Left cardiac atrium (tissue), 4 donors: ENCODE measurements at regions not wholly inside any gene's neighbourhood (a gene's known extent, or its start where the extent isn't known, plus 50 kb on each side); places are given as distances from the start of the nearest gene placed in this dataset.
A peak's percentile ranks its signal among the peaks of the same experiment; 100 is the strongest.

Experiments
- ATAC-seq, 2 donors: fragments of 200-7000 bp; cut with Tn5 transposase; one replicate each; pipeline ENCODE4 v1.9.1; 2020; ENCODE audit warnings: mild to moderate bottlenecking in 2 of 2, moderate library complexity in 2 of 2
- DNase-seq: peaks from one replicate; pipeline ENCODE4 v3.0.0-alpha.2; 2020
- intact Hi-C, 2 donors: fragments of 100-400 bp; cut with DNase I; formaldehyde crosslinking; loops; one replicate each; pipeline versions ENCODE4 v1.14.1 to v1.15.1; 2022 to 2023
- donor health status: DM: no; HTN: yes; CAD: no.
- donor health status: DM: no; HTN: yes; CAD: no; lungs with severe emphysema.
- donor health status: DM: yes; HTN: yes; CAD: no.
- donor health status: Dilated cardiomyopathy.

GRCh38 chr3:13135251-13135810 lies 62.1 kb upstream of the IQSEC1 start:
- ATAC-seq (peak in 1 of 2 donors; percentile 43), DNase-seq (no peak)
- intact Hi-C loops, result no loop called here

DNA sequence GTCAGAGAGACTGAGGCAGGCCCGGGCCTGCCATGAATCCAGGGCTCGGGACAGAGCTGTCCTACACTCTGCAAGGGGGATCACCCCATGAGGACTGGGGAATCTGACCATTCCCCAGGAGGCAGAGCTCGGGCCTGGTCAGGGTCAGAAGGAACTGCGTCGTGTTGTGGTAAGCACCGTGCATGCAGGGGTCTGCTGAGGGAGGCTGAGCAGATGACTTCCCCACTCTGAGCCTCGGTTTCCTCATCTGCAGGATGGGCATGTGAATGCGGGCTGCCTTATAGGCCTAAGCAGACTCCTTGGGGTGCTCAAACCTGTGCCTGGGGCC lies 61.6 kb upstream of the IQSEC1 start:
- ATAC-seq (no peak), DNase-seq (no peak)
- intact Hi-C loops, result no loop called here

DNA sequence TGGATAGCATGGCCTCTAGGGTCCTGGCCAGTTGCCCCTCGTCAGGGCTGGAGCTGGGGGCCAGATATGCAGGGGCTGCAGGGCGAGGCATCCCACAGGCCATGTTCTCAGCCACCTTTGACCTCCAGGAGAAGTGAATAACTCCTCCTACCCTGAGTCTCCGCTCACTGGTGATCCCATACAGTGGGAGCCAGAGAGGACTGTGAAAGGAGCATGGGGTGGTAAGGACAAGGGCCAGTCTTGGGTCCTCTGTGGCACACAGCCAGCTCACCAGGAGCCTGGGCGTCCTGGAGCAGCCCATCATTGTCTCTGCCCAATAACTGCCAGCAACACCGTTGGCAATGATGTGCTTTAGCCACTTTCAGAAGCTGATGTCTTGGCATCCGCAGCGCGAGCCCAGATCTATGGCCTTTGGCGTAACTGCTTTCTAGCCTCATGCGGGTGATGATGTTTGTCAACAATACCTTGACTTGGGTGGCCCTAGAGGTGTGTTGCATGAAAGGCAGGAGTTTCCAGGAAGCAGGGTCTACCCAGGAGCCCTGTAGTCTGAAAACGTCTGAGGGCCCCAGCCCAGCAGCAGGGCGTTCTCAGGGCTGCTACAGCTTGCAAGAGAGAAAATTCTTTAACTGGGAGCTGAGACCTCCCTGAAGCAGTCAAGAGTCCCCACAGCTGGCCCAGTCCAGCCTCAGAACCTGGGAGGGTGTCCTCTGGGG lies 61.1 kb upstream of the IQSEC1 start:
- DNase-seq (no peak), ATAC-seq (no peak)
- intact Hi-C loops, result no loop called here

DNA sequence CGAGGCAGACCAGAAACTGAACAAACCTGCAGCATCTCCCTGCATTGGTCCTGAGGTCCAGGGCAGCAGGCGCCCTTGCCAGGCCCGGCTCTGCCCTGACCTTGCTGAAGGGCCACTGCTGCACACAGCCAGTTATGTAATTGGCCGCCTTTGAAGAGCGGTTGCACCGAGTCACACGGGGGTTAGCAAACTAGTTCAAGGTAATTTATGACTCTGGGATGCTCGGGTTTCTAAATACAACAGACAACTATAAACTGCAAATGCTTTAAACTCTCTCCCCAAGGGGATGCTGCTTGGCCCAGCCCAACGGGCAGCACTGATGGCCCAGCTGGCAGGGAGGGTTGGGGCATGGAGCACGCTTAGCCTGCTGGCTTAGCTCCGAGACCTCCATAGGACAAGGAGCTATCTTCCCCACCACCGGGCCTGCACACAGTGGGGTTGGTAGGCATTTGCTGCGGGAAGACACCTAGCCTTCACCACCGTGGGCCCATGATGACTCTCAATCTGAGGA lies 60.3 kb upstream of the IQSEC1 start:
- ATAC-seq (no peak), DNase-seq (no peak)
- intact Hi-C loops, result no loop called here

- DNase-seq (no peak), ATAC-seq (no peak)
- intact Hi-C loops, result no loop called here
Measured at GRCh38 chr3:13132731-13133410, 59.6 kb upstream of the IQSEC1 start.

DNA sequence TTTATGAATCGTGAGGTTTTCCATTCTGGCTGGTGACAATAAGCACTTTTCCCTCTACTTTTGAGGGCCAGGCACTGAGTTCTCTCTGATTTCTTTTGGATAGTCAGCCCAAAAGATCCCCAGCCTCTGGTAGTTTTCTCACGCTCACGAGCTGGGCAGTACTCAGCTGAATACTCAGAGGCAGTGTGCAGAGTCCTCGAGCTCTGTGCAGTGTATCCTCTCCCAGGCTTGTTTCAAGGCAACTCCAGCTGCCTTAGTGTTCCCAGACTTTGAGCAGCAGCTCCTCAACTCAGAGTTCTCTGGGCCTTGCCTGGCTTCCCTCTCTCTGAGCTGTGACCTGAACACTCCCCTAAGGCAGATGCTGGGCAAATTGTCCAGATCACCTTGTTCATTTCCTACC lies 59.1 kb upstream of the IQSEC1 start:
- intact Hi-C loops, result no loop called here
- ATAC-seq (no peak), DNase-seq (no peak)

DNA sequence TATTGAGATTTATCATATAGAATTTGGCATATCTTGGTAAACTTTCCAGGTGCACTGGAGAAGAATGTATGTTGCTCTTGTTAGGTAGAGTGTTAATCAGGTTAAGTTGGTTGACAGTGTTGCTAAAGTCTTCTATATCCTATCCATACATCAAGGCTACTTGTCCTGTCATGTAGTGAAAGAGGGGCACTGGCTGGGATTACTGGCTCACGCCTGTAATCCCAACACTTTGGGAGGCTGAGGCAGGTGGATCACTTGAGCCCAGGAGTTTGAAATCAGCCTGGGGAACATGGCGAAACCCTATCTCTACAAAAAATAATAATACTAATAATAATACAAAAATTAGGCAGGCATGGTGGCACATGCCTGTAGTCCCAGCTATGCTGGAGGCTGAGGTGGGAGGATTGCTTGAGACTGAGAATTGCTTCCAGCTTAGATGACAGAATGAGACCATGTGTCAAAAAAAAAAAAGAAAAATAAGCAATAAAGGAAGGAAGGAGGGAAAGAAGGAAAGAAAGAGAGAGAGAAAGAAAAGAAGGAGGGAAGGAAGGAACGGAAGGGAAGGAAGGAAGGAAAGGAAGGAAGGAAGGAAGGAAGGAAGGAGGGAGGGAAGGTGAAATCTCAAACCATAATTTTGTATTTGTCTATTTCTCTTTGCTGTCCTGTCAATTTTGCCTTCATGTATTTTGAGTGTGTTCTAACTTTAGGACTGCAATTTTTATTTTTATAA lies 57.4 kb upstream of the IQSEC1 start:
- no peak for DNase-seq
- no peak for ATAC-seq
- intact Hi-C loops, result no loop called here

DNA sequence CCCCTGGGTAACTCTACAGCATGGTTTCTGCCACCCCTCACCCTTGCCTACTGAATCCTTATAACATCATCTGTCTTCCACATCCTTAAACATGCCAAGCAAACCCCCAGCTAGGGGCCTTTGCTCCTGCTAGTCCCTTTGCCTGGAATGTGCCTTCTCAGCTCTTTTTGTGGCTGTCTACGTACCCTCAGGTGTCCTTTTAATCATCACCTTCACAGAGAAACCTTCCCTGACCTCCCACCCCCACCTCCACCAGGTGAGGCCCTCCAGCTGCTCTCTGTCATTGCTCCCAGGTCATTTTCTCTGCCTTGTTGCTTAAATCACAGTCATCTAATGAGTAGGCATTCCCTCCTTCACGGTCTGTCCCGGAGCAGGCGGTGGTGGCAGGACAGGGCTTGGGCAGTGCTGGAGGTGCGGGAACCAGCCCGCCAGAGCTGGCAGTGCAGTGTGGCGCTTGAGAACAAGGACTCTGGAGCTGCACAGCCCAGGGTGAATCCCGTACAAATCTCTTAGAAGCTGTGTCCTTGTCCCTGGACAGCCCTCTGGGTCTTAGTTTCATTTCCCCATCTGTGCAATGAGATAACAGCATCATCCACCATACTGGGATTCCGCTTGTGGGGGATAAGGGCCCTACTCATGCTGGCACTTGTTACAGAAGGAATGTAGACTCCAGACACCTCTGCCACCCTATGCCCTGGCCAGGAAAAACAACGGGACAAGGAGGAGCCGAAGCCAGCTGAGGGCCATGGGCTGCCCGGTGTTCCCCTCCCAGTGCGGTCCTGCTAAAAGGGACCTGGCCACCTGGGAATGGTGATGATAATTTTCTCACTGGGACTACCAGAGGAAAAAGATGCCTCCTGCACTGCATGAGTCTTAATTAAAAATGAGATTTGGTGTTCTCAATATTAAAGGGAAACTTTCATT lies 52.1 kb upstream of the IQSEC1 start:
- intact Hi-C loops, result no loop called here
- DNase-seq (no peak), ATAC-seq (no peak)

DNA sequence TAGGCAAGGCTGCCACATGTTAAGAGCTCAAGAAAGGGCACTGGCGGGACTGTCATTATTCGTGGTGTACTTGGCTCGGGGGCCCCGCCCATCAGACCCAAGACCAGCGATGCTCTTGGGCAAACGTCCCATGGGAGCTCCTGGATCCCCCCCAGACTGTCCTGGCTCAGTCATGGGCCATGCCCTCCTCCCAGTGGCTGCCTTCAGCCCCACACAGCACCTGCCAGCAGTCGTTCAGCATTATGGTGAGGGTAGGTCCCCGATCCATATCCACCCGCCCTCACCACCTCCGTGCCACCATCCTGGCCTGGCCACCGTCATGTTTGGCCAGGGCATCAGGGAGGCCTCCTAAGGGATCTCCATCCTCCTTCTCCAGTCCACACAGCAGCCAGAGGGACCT lies 51.4 kb upstream of the IQSEC1 start:
- intact Hi-C loops, result no loop called here
- ATAC-seq (no peak), DNase-seq (no peak)

DNA sequence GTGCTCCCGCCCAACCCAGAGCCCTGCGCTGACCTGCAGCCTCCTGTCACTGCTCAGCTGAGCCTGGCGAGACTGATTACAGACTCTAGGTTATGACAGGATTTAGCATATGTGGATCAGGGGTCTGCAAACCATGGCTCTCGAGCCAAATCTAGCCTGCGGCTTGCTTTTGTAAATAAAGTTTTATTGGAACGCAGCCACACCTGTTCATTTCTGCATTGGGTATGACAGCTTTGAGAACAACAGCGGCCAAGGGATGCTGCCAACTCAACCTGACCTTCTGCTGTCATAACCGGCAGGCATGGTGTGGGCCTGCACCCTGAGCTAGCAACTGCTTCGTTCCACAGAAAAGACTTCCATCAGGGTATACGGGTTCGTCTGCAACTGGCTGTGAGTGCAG lies 50.5 kb upstream of the IQSEC1 start:
- no peak for DNase-seq
- ATAC-seq, result no peak
- intact Hi-C loops, result no loop called here

DNA sequence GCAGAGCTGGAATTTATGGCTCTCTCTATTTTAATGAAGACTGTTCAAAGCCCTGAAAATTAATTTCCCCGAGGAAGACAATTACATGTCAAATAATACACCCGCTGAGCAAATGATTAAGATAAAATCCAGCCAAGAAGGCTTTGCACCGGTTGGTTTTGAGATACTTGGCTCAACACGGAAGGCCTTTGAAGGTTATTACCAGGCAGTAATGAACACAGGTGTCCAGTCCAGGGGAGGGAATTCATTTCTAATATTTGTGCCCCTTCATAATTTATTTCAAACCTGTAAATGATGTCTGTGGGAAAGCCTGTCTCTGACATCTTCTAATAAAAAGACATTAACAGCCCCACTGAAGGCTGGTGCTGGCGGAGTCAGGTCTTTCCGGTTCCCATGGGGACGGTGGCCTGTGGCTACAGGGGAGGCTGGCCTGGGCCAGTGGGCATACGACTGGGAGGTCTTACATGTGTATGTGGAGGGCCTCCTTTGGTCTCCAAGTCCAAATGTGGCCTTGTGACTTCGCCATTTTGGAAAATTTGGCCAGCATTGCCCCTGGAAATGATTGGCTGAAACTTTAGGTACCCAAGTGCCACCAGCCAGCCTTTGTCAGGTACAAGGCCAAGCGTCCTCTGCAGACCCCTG lies 49.9 kb upstream of the IQSEC1 start:
- intact Hi-C loops, result no loop called here
- ATAC-seq (no peak), DNase-seq (no peak)
